ENCODE measurements at regions not wholly inside any gene's neighbourhood (a gene's known extent, or its start where the extent isn't known, plus 50 kb on each side); places are given as distances from the start of the nearest gene placed in this dataset.
"Not testable (repeated sequence)": the region's sequence is repeated elsewhere in the genome, so short reads cannot be mapped to it uniquely, and the experiment has no call there.

DNA sequence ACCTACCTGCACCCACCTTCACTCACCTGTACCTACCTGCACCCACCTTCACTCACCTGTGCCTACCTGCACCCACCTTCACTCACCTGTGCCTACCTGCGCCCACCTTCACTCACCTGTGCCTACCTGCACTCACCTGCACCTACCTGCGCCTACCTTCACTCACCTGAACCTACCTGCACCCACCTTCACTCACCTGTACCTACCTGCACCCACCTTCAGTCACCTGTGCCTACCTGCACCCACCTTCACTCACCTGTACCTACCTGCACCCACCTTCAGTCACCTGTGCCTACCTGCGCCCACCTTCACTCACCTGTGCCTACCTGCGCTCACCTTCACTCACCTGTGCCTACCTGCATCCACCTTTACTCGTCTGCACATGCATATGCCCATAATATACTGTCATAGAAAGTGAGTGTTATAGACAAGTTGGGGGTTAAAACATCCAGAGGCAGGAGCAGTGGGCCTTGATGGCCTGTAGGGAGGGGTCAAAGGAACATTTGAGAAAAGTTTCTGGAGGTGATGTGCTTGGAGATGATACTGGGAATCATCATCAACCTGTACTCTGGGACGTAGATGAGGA is 232.9 kb upstream of the ZFP64 start:
- not testable (repeated sequence) for DNase-seq

DNA sequence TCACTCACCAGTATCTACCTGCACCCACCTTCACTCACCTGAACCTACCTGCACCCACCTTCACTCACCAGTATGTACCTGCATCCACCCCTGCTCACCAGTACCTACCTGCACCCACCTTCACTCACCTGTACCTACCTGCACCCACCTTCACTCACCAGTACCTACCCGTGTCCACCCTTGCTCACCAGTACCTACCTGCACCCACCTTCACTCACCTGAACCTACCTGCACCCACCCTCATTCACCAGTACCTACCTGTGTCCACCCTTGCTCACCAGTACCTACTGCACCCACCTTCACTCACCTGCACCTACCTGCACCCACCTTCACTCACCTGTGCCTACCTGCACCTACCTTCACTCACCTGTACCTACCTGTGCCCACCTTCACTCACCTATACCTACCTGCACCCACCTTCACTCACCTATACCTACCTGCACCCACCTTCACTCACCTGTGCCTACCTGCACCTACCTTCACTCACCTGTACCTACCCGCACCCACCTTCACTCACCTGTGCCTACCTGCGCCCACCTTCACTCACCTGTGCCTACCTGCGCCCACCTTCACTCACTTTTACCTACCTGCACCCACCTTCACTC is 232.1 kb upstream of the ZFP64 start:
- DNase-seq, result not testable (repeated sequence)

DNA sequence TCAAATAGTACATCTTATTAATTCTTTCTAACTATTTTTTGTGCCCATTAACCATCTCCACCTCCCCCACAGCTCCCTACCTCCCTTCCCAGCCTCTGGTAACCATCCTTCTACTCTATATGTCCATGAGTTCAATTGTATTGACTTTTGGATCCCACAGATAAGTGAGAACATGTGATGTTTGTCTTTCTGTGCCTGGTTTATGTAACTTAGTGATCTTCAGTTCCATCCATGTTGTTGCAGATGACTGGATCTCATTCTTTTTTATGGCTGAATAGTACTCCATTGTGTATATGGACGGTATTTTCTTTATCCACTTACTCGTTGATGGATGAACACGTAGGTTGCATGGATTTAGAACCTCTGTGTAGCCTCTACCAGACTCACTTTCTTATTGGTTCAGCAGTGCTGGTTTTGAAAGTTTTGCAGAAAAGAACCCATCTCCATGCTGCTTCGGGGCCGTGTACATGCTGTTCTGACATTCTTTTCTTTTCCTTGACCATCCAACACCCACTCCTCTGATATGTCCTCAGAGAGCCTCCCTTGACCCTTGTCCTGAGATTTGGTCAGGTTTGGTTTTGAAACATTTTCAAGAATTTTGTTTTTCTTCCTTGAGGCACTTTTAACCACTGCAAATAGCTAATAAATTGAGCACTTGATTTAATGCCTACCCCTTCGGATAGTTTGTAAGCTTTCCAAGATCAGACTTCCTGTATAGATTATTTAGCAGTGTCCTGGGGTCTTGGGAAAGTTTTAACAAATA is 231.2 kb upstream of the ZFP64 start:
- DNase-seq, result no peak

DNA sequence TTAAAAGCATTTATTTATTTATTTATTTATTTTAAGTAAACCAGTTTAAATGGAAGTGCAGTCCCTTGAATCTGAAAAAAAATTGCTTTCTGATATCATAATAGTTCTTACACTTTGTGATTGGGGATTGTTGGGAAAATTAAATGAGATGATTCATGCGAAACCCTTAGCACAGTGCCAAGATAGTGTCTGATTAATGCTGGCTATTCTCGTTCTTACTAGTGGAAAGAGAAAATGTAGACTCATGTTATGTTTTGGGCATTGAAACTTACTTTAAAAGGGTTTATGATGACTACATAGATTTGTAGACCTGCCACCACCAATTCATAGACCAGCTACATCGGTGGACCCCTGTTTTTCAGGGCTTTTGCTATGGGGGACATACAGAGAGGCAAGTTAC is 229.2 kb upstream of the ZFP64 start:
- no peak for DNase-seq

DNA sequence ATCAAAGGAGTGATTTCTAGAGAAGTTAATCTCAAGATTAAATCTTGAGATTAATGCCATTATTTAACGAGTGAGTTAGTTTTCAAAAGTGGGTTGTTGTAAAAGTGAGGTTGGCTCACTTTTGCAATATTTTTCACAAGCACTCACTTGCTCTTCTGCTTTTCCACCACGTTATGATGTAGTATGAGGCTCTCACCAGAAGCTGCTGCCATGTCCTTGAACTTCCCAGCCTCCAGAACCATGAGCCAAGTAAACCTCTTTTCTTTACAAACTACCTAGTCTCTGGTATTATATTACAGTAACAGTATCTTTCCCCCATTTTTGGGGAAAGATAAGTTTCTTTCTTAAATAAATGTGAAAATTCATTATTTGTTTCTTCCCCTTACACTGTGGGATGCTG is 227.6 kb upstream of the ZFP64 start:
- DNase-seq, result no peak

DNA sequence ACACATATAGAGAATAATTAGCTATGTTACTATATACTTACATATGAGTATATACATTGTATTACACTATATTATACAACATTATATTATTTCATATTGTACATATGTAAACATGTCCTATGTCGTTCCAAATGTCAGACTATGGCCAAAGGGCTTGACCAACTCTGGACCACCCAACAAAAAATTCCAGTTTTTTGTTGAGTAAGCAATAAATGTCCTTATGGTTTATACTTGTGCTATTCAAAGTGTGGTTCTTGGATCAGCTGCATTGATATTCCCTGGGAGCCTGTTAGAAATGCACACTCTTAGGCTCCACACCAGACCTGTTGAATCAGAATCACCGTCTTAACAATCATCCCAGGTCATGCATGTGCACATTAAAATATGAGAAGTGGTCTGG is 225.4 kb upstream of the ZFP64 start:
- DNase-seq, result no peak

DNA sequence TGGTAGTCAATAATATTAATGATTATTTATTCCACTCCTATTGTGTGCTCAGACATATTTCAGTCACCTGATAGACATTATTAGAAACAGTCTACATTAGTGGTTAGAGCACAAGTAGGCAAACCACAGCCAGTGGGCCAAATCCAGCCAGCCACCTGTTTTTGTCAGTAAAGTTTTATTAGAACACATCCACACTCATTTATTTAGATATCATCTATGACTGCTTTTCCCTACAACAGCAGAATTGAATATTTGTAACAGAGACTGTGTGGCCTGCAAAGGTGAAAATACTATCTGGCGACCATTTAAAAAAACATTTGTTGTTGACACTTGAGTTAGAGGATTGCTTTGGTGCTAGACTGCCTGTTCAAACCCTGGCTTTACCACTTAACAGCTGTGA is 220.0 kb upstream of the ZFP64 start:
- no peak for DNase-seq

DNA sequence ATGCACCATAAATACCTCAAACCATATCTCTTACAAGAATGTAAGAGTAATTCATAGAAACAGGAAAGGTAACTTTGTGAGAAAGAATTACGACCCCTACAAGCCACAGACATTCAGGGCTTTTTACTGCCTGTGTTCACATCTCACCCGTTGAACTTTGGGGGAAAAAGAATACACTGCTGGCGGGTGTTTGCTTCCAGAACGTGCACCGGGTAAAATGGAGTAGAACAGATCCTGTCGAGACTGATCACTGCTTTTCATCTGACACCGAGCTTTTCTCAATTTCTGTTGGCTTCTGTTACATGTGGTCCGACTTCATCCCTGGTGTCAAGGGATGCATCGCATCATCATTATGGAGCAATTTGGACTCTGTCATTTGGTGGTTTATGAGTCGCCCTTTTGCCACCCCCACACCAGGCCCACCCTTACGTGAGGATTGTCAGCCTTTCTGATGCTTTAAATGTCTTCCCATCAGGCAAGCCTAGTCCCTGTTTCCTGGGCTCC is 219.2 kb upstream of the ZFP64 start:
- no peak for DNase-seq

DNA sequence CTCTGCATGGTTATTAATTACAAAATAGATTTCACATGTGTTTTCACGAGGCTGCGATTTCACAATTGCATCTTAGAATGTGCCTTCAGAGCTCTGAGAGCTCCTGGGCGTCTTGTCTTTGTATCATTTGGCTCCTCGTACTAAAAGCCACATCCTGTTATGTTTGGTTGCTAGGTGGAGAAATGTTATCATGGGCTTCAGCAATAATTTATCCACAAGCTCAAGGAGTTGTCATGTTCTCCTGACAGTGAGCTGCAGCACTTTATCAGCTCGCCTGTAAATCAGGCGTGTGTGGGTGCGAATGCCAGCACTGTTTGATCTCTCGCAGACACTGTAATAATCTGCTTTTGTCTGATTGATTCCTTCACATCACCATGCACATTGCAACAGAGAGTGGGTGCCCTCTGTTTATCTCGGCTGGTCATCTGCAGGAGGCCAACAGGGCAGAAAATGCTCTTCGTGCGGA is 218.6 kb upstream of the ZFP64 start:
- no peak for DNase-seq

DNA sequence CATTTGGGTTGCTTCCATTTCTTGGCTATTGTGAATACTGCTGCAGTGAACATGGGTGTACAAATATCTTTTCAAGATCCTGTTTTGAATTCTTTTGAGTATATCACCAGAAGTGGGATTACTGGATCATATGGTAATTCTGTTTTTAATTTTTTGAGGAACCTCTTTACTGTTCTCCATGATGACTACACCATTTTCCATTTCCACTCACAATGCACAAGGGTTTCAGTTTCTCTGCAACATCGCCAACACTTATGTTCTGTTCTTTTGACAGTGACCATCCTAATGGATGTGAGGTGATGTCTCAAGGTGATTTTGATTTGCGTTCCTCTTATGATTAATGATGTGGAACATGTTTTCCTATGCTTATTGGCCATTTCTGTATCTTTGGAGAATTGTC is 214.4 kb upstream of the ZFP64 start:
- DNase-seq, result no peak

DNA sequence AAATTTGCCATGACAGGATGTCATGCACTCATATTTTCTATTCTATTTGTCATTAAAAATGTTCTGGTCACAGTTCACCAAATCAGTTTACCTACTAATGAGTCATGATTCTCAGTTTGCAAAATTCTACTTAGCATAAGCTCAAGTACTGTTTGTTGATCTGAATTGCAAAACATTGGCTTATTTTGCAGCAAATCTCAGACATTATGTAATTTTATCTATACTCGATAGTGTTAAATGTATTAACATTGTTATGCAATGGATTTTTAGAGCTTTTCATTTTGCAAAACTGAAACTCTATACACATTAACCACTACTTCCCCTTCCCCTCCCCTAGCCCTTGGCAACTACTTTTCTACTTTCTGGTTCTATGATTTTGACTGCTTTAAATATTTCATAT is 213.8 kb upstream of the ZFP64 start:
- DNase-seq, result no peak

DNA sequence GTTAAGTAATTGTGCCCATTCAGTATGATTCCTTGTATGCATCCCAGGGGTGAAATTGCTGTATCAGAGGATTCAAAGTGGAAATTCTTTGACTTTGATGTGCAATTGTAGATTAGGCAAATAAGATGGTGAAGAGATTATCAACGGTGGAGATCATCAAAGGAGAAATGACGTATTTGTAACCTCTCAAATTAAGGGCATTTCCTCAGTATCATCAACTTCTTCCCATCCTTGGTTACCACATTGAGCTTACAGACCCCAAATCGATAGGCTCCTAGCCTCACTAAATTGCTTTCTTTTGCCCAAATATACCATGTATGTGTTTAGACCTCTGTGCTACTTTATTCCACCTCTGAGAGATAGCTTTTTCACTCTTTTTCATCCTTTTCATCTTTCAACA is 213.1 kb upstream of the ZFP64 start:
- no peak for DNase-seq

DNA sequence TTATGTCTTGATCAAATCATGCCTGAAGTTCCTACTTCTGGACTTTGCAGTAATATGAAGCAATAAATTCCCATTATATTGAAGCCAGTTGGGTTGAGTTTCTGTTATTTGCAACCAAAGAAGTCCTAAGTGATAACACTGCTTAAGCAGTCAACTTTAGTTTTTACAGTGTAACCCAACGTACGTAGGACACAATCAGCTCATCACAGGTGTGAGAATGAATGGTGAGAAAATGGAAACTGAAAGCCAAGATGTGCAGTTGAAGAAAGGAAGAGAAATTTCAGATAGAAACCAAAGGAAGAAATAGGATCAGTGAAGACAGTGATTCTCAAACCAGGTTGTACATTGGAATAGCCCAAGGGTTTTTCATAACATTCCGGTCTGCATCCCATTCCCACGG is 211.4 kb upstream of the ZFP64 start:
- DNase-seq, result no peak

DNA sequence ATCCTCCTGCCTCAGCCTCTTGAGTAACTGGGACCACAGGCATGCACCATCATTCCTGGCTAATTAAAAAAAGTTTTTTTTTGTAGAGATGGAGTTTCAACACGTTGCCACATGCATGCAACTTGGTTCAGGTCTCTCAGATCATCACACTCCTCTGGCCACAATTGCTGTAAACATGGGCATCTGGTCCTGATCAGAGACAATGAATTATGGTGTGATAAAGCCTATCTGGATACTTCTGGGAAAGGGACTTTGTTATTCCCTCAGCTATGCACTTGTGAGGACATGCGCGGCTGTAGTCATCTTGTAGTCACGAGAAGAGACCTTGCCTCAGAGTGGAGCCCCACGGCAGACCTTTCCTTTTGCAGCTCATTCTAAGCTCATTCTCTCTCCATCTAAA is 210.9 kb upstream of the ZFP64 start:
- no peak for DNase-seq

DNA sequence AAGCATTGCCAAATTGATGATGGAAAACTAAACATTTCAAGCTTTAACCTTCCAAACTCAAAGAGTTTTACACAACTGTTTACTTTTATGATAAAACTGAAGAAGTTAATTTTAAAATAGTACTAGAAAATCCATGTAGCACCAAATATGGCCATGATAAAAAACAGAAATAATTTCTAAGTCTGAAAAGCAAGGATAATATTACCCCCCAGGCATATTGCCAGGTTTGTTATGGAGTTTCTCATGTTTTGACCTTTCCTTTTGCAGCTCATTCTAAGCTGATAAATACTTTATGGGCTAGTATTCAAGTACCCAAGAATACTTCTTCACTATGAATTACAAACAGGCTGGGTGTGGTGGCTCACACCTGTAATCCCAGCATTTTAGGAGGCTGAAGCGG is 209.9 kb upstream of the ZFP64 start:
- no peak for DNase-seq

DNA sequence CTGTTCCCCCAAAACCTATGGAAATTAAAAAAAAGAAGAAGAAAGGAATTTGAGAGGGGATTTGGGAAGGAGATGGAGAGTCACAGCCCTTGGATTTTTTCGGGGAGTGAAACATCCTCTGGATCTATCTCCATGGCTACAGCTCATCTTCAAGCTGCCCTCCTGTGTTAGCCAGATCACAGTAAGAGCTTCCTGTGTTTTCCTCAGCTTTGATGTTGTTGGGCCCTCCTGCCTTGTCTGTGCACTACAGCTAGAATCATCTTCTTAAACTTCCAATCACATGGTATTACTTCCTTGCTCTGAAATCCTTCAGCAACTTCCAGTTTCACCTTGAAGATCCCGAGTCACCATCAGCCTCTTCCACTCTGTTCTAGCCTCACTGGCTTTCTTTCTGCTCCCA is 207.8 kb upstream of the ZFP64 start:
- DNase-seq, result no peak

DNA sequence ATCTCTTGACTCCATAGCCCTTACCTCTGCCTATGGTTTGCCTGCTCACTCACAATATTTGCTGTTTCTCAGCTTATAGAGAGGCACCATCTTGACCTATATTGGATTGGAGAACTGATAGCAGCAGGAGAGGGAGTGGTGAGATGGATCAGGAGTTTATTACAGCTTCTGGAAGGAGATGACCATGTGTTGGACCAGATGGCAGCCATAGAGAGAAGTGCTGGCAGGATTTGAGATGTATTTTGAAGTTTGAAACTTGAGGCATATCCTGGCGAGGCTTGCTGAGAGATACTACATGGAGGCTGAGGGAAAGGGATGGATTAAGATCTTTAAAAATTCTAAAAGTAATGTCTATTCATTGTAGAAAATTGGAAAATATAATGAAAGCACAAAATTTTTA is 198.0 kb upstream of the ZFP64 start:
- DNase-seq, result no peak

DNA sequence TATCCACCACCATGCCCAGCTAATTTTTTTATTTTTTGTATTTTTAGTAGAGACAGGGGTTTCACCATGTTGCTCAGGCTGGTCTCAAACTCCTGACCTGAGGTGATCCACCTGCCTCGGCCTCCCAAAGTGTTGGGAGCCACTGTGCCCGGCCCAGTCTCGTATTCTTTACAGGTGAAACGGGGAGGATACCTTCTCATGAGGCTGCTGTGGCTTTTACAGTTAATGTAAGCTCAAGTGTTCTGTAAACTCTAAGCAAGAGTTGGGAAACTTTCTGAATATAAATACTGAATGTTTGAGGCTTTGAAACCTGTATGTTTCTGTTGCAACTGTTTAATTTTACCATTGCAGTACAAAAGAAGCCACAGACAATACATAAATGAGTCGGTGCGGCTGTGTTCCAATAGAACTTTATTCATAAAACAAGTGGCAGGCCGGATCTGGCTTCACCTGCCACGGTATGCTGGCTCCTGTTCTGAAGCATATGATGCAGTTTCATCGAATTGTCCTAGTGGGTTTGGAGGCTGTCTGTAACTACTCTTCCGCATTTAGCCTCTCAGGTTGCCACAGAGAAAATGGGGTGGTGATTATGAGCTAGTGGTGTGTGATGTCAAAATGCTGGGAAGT is 192.5 kb upstream of the ZFP64 start:
- no peak for DNase-seq

DNA sequence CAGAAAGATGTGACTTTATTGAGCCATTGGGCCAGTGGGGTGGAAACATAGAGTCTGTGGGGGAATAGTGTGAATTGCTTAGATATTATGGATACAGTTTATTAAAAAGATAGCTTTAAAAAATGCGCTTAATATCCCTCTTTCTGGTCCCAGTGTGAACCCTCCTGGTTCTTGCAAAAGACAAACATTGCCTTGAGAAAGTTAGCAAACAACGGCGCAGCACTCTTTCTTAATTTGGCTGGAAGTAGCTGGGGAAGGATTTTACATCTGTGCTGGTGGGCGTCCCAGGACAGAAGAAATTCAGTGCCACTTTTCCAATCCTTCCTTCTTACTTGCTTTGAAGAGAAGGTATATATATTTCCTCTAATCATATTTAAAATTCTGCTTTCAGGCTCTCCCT is 191.4 kb upstream of the ZFP64 start:
- no peak for DNase-seq

DNA sequence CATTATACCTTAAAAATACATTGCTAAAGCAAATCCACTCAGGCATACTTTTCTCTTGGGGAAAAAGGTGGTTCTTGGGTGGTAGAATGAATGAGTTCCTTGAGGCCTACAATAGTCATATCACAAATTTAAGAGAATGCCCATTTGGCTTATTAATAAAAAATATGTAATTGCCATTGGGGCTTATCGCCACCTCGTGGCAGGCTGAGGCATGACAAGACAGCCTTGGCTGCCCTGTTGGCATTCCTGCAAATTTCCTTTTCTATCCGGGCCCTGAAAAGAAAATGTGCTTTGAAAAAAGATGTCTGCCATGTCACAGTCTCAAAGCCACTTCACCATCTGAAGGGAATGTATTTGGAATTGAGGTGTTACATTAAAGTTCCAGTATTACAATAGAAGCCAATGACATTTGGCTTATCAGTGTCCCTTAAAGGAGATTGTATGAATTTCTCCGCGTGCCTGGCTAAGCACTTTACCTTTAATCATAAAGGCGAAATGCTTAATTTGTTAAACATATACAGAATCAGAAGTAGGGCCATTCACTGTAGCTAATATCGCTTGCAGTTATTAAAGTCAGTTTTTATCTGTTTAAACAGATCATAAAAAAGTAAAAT is 188.3 kb upstream of the ZFP64 start:
- DNase-seq, result no peak

DNA sequence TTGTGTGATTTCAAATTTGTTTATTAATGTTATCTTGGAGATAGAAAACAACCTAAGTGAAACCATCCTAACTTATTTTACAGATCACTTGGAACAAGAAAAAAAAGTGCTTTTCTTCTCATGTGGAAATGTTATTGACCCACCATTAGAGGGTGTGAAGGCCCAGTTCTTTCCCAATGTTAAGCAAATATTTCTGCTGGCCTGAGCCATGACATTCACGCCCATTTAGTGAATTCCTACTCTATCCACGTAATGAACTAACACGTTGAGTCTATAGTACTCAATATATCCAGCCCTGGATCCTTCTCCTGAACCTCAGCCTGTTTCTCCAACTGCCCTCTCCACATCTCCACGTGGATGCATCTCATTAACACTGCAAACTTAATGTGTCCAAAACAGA is 180.6 kb upstream of the ZFP64 start:
- DNase-seq, result no peak

DNA sequence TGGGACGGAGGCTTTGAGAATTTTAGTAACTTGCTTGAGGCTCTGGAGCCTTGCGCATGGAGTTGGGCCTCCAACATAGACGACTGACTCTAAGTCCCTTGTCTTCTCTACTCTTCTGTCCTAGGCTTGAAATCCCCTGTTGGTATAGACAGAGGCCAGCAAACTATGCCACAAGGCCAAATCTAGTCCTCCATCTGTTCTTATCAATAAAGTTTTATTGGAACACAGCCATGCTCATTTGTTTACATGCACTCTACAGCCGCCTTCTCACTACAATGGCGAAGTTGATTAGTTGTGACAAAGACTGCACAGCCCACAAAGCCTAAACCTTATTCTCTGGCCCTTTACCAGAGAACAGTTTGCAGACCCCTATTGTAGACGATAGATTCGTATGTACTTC is 174.1 kb upstream of the ZFP64 start:
- DNase-seq, result no peak

DNA sequence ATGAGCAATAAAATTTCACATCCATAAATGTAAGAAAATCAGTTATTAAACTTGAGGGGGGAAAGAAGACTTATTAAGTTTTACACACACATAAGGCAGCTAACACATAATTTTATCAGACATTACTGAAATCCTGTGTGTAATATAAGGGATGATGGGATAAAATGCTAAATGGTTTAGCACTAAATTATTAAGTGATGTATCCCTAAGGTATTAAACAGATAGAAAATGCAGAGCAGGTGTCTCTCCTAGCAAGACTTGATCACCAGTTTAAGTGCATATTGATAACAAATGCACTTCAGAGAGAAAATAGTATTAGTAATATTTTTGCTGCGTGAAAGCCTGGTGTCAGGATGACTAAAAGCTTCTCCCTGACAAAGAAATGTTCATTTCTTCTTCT is 172.8 kb upstream of the ZFP64 start:
- no peak for DNase-seq

DNA sequence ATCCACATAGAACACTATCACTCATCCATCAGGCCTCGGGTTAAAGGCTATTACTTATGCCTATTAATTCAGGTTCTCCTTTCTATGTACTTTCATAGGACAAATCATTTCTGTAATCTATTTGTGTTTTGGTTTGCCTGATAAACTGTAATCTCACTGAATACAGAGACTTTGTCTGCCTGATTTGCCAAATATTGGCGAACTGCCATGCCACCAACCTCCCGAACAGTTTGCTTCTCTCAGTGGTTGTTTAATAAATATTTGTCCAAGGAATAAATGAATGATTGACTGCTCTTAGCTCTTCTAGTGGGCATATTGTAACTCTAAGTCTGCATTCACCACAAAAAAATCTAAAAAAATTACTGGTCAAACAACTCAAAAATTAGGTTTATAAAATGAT is 170.1 kb upstream of the ZFP64 start:
- no peak for DNase-seq
